ENCODE measurements at regions not wholly inside any gene's neighbourhood (a gene's known extent, or its start where the extent isn't known, plus 50 kb on each side); places are given as distances from the start of the nearest gene placed in this dataset.

DNA sequence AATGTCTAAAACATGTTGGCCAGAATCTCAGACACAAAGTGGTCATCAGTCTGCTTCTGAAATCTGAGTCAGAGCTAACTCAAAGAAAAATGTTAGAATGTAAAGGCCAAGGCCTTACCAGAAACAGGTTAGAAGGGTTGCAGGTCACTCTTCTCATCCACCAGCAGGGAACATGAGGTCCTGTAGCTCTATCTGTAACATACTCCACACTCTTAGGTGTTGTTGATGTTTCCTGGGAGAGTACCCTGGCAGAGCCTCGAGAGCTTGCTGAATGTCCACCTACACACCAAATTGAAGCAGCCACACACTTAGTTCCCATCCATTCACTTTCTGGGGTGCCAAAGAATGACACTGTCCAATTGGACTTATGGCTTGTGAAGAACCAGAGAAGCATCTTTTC is 76.6 kb upstream of the INPP4B start:
- TF ChIP-seq CTCF (conservative IDR thresholded peaks at IDR 0.05; ENCODE audit: low read length): no peak
- H3K4me3 ChIP-seq (ENCODE audit: low read length): no peak overlapping the region
- DNase-seq (ENCODE audit: low read depth): no peak

- no peak for TF ChIP-seq CTCF (conservative IDR thresholded peaks at IDR 0.05; ENCODE audit: low read length)
- no peak overlapping the region for H3K4me3 ChIP-seq (ENCODE audit: low read length)
- DNase-seq (ENCODE audit: low read depth): no peak
Measured at GRCh38 chr4:142923619-142924018, 77.5 kb upstream of the INPP4B start.

- no peak for DNase-seq (ENCODE audit: low read depth)
- no peak overlapping the region for H3K4me3 ChIP-seq (ENCODE audit: low read length)
- no peak for TF ChIP-seq CTCF (conservative IDR thresholded peaks at IDR 0.05; ENCODE audit: low read length)
Measured at GRCh38 chr4:142925161-142925560, 79.1 kb upstream of the INPP4B start.

DNA sequence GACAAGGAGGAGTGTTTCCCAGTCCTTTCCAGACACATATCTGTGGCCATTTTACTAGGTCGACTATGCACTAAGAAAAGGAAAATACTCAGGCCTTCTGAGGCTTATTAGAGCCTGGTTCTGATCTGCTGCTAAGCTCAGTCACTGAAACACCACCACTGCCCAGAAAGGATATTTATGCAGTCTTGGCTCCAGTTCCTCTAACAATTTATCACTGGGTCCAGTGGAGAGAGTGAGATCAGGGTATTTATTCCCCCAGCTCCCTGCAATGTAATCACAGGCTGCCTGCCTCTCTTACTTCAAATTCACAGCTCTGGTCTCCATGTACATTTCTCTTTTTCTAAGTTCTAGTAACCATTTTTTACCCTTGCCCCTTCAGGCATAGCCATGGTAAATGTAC is 81.6 kb upstream of the INPP4B start:
- H3K4me3 ChIP-seq (ENCODE audit: low read length): no peak overlapping the region
- no peak for DNase-seq (ENCODE audit: low read depth)
- TF ChIP-seq CTCF (conservative IDR thresholded peaks at IDR 0.05; ENCODE audit: low read length): no peak

DNA sequence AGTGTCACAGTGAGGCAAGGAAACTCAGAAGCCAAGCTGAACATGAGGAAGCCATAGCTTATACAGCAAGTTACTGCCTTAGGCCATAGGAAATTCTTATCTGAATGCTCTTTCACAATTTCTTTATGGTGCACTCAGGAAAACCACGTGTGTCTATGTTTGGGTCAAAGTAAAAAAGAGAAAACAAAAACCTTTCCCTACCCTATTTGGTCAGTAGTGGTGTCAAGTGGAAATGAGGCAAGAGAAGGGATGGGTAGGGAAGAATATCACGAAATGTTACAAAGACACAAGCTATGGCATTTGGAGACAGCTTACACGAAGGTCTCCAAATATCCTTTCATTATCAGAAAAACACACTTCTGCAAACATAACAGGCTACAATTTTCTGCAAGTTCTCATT is 83.4 kb upstream of the INPP4B start:
- no peak for DNase-seq (ENCODE audit: low read depth)
- TF ChIP-seq CTCF (conservative IDR thresholded peaks at IDR 0.05; ENCODE audit: low read length): no peak

GRCh38 chr4:142933207-142933606 is 87.1 kb upstream of the INPP4B start:
- no peak for TF ChIP-seq CTCF (conservative IDR thresholded peaks at IDR 0.05; ENCODE audit: low read length)
- no peak for DNase-seq (ENCODE audit: low read depth)
- no peak overlapping the region for H3K4me3 ChIP-seq (ENCODE audit: low read length)

More for the DNA sequence above, 83.4 kb upstream of the INPP4B start:
- H3K4me3 ChIP-seq (ENCODE audit: low read length): no peak overlapping the region

DNA sequence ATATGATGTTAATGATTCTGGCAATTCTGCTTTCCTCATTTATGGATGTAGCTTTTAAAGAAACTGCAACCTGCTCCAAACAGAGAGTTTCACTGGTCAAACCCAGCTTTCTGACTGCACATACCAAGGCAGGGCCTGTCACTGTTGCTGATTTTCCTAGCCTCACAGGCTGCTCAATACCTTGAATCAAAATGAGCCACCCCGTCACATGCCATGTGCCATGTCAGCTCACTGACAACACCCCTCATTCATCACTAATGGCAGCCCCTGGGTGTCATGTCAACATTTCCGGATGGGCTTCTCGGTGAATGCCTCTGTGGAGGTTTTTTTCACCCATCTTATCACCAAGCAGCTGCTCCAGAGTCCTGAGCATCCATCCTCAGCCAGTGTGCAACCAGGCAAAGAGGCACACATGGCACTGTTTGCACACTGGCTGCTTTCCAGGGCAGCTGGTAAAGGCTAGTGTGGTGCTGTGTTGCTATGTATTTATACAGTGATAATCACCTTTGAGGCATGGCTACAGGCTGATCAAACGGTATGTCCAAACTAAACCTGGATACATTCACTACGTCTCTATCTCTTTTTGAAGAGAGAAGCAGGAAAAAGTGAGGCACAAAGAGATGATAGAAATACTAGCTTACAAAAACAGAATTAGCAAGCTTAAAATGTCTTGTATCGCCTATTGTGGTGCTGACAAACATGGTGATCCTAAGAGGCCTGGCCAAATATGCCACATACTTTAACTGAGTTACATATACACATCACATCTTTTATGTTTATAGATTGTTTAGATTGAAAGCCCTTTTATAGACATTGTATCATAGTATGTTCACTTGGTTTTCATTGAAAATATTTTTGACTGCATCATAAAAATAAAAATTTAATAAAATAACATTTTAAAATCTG is 94.6 kb upstream of the INPP4B start:
- DNase-seq (ENCODE audit: low read depth): no peak
- TF ChIP-seq CTCF (conservative IDR thresholded peaks at IDR 0.05; ENCODE audit: low read length): no peak
- no peak overlapping the region for H3K4me3 ChIP-seq (ENCODE audit: low read length)
